SIG-M5 treated with dmso at 0.1 percent for 504 hours (cell line): ENCODE measurements at regions not wholly inside any gene's neighbourhood (a gene's known extent, or its start where the extent isn't known, plus 50 kb on each side); places are given as distances from the start of the nearest gene placed in this dataset.

Source experiments
- DNase-seq: peaks from one replicate; lab custom pipeline; 2025; ENCODE audit not compliant: unreplicated experiment; lab: John Stamatoyannopoulos, UW

GRCh38 chr4:64495946-64496345, 86.7 kb upstream of the TECRL start:
- DNase-seq, result no peak

DNA sequence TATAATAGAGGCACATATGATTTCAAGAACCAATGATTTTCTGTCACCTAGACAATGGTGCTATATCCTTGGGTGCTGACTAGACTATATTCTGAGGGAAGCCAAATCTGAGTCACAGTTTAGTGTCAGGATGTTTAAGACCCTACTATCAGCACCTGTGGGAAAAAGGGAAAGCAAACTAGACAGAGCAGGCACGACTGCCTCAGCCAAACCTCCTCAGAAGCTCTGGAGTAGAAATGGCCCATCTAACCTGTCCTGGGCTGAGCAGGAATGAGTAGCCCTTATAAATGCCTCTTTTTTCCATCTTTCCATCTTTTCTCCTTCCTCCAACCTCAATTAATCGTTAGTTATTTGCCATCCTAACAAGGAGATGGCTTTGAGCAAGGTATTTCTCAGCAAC, 80.4 kb upstream of the TECRL start:
- no peak for DNase-seq

- no peak for DNase-seq
These were observed 70.1 kb upstream of the TECRL start for GRCh38 chr4:64479338-64479737.

DNA sequence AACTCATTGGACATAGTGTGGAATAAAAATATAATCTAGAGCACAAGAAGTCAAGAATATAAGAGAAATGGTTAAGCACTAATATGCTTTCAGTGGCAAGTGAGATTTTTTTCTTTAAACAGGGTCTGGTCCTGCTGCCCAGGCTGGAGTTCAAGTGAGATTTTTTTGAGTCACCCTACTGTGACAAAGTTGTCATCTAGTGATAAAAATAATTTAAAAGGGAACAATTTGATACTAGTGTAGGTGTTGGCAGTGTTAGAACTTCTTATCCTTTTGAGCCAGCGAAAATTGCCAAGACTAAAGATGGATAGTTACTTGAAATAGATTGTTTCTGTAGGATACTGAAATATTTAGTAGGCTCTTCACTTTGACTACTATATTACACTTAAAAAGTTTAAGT, 67.9 kb upstream of the TECRL start:
- no peak for DNase-seq

- DNase-seq, result no peak
These were observed 56.0 kb upstream of the TECRL start for GRCh38 chr4:64465263-64465662.

GRCh38 chr4:64464581-64464980, 55.3 kb upstream of the TECRL start:
- DNase-seq, result no peak
